ENCODE measurements at regions not wholly inside any gene's neighbourhood (a gene's known extent, or its start where the extent isn't known, plus 50 kb on each side); places are given as distances from the start of the nearest gene placed in this dataset.
"Not testable (repeated sequence)": the region's sequence is repeated elsewhere in the genome, so short reads cannot be mapped to it uniquely, and the experiment has no call there.

DNA sequence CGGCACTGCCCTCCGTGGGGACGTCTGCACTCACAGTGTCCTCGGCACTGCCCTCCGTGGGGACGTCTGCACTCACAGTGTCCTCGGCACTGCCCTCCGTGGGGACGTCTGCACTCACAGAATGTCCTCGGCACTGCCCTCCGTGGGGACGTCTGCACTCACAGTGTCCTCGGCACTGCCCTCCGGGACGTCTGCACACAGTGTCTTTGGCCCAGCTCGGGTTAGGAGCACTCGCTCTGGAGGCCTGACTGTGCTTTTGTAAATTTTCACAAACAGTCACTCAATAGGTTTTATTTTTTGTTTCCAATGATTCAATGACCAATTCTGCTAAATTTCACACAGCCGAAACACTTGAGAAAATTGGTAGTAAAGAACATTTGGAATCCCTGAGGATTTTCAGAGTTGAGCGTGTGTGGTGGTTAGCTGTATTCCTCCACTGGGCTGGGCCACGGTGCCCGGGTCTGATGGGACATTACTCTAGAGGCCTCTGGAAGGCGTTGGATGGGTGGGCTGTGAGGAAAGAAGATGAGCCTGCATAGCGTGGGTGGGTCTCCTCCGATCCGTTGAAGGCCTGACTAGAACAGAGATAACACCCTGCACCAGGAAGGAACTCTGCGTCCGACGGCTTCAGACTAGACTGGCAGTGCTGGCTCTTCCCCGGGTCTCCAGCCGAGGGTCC, 134.8 kb downstream of the RTP5 start:
- DNase-seq (ENCODE audit: low read depth) = no peak

DNA sequence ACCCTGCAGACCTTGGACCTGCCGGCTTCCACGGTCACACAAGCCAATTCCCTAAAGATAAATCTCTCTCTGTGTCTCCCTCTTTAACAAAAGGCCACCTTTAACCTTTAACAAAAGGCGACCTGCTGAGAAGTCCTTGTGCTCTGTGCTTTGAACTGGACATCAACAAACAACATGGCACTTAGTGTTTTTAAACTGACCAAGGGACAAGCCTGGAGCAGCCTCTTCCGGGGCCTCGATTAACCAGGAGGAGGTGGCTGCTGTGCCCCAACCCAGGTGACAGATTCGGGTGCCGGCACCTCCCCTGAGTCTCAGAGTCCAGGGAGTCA, 135.3 kb downstream of the RTP5 start:
- DNase-seq (ENCODE audit: low read depth) = no peak

DNA sequence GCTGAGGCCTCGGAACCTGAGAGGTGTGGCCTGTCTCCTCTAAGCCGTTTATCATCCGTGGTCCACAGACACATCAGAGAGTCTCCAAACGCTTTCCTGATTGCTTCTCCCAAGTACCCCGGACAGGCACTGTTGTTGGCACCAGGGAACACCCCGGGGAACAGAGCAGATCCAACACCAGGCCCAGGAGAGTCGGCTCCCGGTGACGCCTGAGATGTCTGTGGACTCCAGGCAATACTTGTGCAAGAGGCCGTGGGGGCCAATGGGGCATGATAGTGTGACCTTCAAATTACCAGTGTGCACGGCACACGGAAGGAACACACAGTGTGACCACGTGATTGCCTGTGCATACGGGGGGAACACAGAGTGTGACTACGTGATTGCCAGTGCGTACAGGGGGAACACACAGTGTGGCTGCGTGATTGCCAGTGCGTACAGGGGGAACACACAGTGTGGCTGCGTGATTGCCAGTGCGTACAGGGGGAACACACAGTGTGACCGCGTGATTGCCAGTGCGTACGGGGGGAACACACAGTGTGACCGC, 136.6 kb downstream of the RTP5 start:
- not testable (repeated sequence) for DNase-seq (ENCODE audit: low read depth)

DNA sequence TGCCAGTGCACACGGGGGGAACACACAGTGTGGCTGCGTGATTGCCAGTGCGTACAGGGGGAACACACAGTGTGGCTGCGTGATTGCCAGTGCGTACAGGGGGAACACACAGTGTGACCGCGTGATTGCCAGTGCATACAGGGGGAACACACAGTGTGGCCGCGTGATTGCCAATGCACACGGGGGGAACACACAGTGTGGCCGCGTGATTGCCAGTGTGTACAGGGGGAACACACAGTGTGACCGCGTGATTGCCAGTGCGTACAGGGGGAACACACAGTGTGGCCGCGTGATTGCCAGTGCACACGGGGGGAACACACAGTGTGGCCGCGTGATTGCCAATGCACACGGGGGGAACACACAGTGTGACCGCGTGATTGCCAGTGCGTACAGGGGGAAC, 139.4 kb downstream of the RTP5 start:
- DNase-seq (ENCODE audit: low read depth) = not testable (repeated sequence)

DNA sequence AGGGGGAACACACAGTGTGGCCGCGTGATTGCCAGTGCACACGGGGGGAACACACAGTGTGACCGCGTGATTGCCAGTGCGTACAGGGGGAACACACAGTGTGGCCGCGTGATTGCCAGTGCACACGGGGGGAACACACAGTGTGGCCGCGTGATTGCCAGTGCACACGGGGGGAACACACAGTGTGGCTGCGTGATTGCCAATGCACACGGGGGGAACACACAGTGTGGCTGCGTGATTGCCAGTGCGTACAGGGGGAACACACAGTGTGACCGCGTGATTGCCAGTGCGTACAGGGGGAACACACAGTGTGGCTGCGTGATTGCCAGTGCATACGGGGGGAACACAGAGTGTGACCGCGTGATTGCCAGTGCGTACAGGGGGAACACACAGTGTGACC, 140.3 kb downstream of the RTP5 start:
- not testable (repeated sequence) for DNase-seq (ENCODE audit: low read depth)

DNA sequence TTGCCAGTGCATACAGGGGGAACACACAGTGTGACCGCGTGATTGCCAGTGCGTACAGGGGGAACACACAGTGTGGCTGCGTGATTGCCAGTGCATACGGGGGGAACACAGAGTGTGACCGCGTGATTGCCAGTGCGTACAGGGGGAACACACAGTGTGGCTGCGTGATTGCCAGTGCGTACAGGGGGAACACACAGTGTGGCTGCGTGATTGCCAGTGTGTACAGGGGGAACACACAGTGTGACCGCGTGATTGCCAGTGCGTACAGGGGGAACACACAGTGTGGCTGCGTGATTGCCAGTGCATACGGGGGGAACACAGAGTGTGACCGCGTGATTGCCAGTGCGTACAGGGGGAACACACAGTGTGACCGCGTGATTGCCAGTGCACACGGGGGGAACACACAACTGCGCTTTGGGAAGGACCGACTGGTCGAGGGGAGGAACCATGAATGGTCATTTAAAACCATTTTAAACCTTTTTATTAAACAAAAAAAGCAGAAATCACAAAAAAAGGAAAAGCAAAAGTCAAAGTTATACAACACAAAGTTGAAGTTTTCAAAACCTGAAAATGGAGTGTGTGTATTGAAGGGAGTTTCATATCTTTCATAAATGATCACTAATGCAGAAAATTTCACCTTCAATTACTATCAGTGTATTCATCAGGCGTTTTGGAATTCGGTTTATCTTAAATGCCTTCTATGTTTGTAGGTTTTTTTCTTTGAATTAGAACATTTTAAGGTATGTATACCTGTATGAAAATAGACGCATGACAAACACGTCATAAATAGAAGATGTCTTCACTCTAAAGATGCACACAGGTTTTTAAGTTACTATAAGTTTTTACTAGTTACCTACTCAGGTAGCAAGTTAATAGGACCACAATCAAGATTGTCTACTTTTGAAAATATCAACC, 141.0 kb downstream of the RTP5 start:
- not testable (repeated sequence) for DNase-seq (ENCODE audit: low read depth)

DNA sequence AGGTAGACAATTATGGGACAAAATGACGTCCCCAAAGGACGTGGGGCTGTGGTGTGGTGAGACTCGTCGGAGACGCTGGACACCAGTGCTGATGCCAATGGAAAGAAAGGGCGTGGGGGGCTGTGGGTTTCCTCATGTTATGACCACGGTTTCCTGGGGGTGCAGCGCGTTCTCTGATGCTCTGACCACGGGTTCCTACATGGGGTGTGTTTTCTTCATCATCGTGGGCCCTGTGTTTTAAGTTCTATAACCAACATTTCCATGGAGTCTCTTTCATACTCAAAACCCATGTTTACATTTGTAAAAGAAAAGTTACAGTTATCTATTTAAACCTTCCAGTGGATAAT, 141.6 kb downstream of the RTP5 start:
- DNase-seq (ENCODE audit: low read depth) = no peak

DNA sequence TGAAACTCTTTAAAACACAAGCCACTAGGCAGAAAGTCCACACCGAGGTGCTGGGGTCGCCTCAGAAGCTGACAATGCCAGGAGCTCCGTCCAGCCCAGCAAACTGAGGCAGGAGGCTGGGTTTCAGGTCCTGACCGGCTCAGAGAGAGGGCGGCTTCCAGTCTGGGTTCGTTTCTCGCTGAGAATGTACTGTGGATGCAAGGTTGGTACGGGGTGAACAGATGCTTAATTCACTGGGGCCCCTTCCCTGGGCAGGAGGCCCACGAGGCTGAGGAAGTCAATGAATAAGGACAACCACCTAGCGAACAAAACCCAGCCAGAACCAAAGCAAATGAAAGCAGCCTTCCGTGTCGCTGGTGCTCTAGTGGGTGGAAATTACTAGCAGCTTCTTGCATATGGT, 142.0 kb downstream of the RTP5 start:
- DNase-seq (ENCODE audit: low read depth) = no peak

DNA sequence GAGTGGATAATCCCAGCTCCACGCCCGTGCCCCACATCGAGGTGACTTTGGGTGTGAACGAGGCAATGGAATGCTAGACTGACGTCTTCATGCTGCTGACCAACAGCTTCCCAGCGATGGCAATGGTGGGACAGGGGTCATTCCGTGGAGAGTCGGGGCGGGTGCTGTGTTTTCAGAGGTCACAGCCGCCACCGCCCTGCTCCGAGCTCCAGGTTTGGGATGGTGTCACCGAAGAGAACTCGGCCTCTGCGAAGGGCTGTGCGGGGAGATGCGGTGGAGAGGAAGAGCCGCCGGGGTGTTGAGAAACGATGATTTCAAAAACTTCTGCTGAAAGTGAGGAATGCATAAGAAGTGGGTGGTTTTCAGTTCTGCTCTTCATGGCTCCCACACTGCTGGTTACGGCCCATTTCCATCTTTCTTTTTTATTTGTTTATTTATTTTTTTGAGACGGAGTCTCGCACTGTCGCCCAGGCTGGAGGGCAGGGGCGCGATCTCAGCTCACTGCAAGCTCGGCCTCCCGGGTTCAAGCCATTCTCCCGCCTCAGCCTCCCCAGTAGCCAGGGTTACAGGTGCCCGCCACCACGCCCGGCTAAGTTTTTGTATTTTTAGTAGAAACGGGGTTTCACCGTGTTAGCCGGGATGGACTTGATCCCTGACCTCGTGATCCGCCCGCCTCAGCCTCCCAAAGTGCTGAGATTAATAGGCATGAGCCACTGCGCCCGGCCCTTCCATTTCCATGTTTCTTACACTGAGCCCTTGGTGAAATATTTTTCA, 142.6 kb downstream of the RTP5 start:
- no peak for DNase-seq (ENCODE audit: low read depth)

DNA sequence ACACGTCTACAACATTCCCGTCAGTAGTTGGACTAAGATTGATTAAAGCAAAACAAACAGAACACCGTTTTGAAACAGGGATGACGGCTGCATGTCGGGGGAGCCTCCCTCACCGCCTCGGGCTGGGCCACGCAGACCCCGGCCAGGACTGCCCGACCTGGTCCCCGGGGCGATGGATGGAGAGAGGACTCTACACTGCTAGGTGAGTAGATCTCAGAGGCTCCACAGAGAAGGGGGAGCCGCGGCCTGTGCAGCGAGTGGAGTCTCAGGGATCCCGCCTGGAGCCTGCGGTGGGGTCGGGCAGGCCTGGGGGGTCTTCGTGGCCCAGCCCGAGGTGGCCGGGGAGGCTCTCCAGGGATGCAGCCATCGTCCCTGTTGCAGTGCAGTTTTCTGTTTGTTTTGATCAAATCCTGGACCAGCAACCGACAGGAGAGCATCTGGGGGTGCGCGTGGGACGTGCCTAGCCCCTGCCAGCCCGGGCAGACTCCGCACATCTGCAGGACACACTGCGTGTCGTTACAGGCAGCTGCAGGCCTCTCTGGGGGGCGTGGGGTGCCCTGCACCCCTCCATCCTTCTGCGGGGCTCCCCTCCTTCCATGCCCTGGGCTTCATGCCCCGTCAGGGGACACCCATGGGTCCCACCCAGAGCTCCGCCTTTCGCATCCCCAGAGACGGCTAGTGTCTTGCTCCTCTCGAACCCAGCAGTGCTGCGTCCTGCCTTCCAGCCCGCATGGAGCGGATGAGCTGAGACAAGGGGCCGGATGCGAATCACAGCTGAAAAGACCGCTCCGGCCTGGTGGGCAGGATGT, 143.6 kb downstream of the RTP5 start:
- no peak for DNase-seq (ENCODE audit: low read depth)

DNA sequence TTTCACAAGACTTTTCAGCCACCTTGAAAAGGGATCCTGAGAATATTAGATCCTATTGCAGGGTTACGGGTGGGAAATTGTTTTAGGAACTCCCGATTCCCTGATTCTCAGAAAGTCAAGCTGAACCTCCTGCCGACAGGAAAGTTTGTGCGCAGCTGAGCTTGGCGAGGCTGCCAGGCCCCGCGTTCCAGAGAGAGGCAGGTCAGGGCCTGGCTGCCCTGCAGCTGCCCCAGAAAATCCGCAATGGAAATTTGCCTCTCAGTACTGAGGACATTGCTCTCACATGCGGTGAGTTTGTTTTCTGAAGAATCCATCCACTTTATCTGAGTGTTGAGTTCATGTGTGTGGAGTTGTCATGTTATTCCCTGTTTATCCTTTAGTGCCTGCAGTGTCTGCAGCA, 144.2 kb downstream of the RTP5 start:
- DNase-seq (ENCODE audit: low read depth) = no peak

DNA sequence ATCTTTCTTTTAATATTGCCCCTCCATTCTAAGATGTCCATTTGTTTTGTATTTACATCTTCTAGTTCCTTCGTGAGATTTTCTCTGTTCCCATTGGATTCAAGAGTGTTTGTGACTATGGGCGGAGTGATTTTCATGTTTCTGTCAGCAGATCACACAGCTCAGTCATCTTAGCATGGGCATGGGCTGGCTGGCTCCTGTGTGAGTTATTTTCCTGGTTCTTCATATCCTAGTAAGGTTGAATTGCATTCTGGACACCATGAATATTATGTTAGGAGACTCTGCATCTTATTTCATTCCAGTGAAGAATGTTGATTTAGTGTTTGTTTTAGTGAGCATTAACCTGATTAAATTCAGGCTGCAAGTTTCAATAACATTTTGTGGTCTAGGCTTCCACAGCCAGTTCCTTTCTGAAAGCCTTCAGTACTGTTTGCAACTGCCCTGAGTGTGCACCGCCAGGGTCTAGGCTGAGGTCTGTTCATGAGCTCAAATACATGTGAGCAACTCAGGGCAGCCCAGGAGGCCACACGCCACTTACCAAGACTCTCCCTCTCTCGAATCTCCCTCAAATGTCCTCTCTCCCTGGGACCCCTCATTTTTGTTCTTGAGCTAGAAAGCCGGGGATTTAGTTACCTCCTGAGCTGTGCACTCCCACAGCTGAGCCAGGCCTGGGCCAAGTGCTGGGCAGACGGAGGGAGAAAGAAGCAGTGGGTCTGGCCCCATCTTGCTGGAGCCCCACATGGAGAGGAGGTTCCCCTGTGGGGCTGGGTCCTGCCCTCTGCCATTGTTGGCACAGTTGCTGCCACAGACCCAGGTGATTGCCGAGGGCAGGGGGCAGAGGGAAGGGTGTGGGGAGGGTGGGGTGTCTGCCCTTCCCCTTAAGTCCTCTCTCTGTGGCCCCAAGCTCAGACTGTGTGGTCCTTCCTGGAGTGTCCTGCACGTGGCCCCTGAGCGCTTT, 145.9 kb downstream of the RTP5 start:
- DNase-seq (ENCODE audit: low read depth) = no peak

DNA sequence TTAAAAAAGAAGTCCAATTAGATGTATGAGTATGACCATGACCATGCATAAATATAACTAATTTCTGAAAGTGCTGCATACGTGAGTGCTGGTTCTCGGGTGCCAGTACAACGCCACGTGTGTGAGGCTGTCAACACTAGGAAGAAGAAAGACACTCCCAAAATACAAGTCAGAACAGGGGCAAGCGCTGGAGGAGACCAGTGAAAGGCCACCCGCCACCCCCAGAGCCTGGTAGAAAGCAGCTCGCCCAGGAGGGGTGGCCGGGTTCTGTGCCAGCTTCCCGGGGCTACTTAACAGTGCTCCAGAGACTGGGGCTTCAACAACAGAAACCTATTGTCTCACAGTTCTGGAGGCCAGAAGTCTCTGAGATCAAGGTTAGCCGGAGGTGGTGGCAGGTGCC, 147.6 kb downstream of the RTP5 start:
- no peak for DNase-seq (ENCODE audit: low read depth)

DNA sequence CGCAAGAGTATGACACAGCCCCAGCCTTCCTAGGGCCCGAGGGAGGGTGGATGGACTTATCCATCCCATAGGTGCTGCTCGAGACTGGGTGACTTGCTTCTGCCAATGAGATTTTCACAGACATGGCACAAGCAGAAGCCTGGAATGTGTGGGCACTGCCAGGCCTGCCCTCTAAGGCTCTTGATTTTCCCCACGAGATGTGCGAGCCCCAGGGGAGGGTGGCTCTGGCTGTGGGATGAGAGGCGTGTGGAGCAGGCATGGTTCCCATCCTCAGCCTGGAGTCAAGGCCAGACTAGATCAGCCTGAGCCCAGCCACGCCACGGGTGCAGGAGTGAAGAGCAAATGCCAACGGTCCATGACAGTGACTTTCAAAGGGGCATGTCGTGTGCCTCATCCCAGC, 148.9 kb downstream of the RTP5 start:
- not testable (repeated sequence) for DNase-seq (ENCODE audit: low read depth)

DNA sequence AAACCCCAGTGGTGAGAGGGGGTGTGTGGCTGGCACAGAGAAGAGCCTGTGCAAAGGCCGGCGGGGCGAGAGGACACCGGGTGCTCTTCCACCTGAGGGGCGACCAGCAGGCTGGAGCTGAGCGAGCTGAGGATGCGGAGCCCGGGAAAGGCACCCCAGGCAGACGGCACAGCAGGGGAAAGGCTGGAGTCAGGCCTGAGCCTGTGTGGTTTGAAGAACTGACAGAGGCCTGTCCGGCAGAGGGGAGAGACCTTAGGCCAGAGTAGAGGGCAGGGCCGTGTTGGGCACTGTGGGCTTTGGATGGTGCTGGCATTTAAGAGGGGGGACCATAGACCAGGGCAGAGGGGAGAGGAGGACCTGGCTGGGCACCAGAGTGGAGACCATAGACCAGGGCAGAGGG, 149.8 kb downstream of the RTP5 start:
- no peak for DNase-seq (ENCODE audit: low read depth)

DNA sequence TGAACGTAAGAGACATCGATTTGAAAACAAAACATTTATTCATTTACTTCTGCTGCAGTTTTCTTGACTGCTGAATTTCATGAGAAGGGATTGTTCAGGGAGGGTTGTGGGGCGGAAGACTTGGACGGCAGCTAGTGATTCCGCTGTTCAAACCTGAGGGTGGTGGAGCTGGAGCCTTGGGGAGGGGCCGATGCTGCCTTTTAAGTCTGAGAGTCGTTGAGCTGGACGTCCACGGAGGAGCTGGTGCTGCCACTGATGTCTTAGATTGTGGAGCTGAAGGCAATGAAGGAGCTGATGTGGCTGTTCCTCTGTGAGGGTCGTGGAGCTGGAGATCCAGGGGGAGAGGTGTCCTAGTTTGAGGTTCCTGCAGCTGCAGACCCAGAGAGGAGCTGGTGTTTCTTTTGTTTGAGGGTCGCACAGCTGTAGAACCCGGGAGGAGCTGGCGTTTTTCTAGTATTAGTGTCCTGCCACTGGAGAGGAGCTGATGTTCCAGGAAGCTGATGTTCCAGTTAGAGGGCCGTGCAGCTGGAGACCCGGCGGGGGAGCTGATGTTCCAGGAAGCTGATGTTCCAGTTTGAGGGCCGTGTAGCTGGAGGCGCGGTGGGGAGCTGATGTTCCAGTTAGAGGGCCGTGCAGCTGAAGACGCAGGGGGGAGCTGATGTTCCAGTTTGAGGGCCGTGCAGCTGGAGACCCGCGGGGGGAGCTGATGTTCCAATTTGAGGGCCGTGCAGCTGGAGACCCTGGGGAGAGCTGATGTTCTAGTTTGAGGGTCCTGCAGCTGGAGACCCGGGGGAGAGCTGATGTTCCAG, 150.9 kb downstream of the RTP5 start:
- DNase-seq (ENCODE audit: low read depth) = no peak

DNA sequence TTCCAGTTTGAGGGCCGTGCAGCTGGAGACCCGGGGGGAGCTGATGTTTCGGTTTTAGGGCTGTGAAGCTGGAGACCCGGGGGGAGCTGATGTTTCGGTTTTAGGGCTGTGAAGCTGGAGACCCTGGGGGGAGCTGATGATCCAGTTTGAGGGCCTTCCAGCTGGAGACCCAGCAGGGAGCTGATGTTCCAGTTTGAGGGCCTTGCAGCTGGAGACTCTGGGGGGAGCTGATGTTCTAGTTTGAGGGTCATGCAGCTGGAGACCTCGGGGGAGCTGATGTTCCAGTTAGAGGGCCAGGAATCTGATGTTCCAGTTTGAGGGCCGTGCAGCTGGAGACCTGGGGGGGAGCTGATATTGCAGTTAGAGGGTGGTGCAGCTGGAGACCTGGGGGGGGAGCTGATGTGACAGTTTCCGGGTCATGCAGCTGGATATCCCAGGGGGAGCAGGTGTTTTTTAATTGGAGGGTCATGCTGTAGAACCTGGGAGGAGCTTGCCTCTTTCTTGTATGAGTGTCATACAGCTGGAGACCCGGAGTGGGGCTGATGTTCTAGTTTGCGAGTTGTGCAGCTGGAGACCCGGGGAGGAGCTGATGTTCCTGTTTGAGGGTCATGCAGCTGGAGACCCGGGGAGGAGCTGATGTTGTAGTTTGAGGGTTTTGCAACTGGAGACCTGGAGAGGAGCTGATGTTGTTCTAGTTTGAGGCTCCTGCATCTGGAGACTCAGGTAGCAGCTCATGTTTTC, 153.2 kb downstream of the RTP5 start:
- DNase-seq (ENCODE audit: low read depth) = no peak

DNA sequence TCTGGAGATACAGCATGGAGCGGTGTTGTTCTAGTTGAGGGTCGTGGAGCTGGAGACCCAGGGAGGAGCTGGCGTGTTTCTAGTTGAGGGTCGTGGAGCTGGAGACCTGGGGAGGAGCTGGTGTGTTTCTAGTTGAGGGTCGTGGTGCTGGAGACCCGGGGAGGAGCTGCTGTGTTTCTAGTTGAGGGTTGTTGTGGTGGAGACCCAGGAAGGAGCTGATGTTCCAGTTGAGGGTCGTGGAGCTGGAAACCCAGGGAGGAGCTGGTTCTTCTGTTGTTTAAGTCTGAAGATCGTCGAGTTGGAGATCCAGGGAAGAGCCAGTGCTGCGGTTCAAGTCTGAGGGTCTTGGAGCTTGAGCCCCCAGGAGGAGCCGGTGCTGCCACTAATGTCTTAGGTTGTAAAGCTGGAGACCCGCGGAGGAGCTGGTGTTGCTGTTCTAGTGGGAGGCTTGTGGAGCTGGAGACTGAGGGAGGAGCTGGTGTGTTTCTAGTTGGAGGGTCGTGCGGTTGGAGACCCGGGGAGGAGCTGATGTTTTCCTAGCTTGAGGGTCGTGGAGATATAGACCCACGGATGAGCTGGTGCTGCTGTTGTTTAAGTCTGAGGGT, 155.3 kb downstream of the RTP5 start:
- no peak for DNase-seq (ENCODE audit: low read depth)

Data from GM04503 (cell line).